Mucosa of stomach (tissue), 1 donor: ENCODE measurements at regions not wholly inside any gene's neighbourhood (a gene's known extent, or its start where the extent isn't known, plus 50 kb on each side); places are given as distances from the start of the nearest gene placed in this dataset.

Source experiments
- H3K27me3 ChIP-seq: one replicate; pipeline ENCODE4 v1.7.0; 2013; ENCODE audit warnings: mild to moderate bottlenecking, low read length; ENCODE audit not compliant: control insufficient read depth, insufficient read depth
- H3K36me3 ChIP-seq: one replicate; pipeline ENCODE4 v1.7.0; 2013; ENCODE audit warnings: low read length; ENCODE audit not compliant: control insufficient read depth, insufficient read depth
- H3K4me1 ChIP-seq: one replicate; pipeline ENCODE4 v1.7.0; 2013; ENCODE audit warnings: mild to moderate bottlenecking, low read length; ENCODE audit not compliant: control insufficient read depth, insufficient read depth
- H3K4me3 ChIP-seq: one replicate; pipeline ENCODE4 v1.7.0; 2013; ENCODE audit warnings: low read length
- H3K9ac ChIP-seq: one replicate; pipeline ENCODE4 v1.7.0; 2013; ENCODE audit warnings: mild to moderate bottlenecking, low read length, moderate library complexity
- H3K9me3 ChIP-seq: one replicate; pipeline ENCODE4 v1.7.0; 2013; ENCODE audit warnings: mild to moderate bottlenecking, low read length, moderate library complexity; ENCODE audit not compliant: control insufficient read depth
- donor health status: Pancreatic carcinoma.

DNA sequence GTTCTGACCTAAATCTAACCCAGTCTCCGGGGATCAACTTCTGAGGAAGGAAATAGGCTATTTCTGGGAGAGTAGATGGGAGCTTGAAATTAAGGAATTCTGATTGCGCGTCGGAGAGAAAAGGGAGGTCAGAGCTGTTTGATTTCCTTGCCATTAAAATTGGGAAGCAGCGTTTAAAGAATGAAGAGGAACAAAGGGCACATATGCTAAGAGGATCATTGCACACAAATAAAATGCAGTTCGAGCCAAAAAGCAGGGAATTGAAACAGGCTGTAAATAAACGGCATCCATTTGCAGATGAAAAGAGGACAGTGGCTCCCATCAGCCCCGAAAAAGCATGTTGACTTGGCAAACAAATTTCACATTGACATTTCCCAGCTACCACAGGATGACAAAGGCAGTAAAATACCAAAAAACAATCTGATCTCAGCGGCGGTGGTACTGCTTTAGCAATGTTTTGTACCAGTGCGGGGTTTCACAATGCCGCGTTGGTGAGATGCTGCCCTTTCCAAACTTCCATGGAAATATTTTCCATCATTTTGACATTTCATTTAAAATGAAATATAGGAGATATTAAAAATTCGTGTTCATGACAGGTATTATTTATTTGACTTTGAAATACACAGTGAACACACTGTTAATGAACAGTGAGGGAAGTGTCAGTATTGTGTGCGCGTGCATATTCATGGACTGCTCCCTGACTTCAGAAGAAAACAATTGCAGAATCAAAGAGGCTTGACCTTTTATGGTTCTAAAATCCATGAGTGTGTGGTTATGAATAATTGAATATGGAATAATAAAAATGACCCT lies 108.8 kb downstream of the SQOR start:
- Histone ChIP-seq H3K4me1 (no peaks in the 10 kb centered on the region), H3K27me3 (no peaks in the 10 kb centered on the region), H3K4me3 (no peak overlapping the region), H3K9ac (no peak overlapping the region), H3K36me3 (no peaks in the 10 kb centered on the region), H3K9me3 (no peaks in the 10 kb centered on the region)

DNA sequence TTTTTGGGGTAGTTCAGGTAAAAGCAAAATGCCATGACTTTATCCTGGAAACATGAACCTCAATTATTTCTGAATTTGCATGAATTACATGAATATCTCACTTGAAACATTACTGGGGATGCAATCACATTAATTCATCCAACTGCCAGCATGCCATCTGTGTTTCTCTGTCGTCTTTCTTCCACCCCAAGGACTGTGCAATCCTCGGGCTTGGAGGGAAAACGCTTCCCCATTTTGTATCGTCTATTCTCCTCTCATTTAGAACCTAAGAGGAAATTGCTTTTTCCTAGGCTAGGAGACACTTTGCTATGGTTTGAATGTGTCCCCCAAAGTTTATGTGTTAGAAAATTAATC lies 109.4 kb downstream of the SQOR start:
- H3K27me3 ChIP-seq: no peaks in the 10 kb centered on the region
- H3K4me1 ChIP-seq: no peaks in the 10 kb centered on the region
- H3K9ac ChIP-seq: no peak overlapping the region
- no peaks in the 10 kb centered on the region for H3K36me3 ChIP-seq
- H3K9me3 ChIP-seq: no peaks in the 10 kb centered on the region
- H3K4me3 ChIP-seq: no peak overlapping the region

DNA sequence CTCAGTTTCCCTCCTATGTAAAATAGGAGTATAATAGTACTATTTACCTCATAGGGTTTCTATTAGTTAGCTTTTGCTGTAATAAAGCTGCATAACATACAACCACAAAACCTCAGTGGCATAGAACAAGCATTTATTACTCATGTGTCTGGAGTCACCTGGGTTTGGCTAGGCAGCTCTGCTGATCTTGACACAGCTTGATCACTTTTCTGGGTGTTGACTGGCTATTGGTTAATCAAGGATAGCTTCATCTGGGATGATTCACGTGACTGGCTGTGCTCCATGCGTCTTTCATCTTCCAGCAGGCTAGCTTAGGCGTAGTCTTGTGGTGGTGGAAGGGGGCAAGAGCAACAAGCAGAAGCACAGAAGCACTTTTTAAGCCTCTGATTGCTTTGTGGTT lies 112.6 kb downstream of the SQOR start:
- Histone ChIP-seq H3K9ac (no peak overlapping the region), H3K4me1 (no peaks in the 10 kb centered on the region), H3K36me3 (no peaks in the 10 kb centered on the region), H3K27me3 (no peaks in the 10 kb centered on the region), H3K4me3 (no peak overlapping the region), H3K9me3 (no peaks in the 10 kb centered on the region)

DNA sequence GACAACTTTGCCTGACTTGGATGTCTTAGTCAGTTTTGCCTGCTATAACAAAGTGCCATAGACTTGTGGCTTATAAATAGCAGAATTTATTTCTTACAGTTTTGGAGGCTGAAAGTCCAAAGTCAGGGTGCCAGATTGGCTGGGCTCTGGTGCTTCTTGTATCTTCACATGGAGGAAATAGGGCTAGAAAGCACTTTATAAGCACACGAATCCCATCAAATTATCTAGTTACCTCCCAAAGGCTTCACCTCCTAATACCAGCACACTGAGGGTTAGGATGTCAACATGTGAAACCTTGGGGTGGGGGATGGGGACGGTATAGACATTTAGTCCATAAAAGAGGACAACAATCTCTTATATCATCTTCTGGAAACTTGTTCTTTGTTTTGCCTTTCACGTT lies 116.8 kb downstream of the SQOR start:
- H3K4me1 ChIP-seq: no peaks in the 10 kb centered on the region
- no peaks in the 10 kb centered on the region for H3K27me3 ChIP-seq
- H3K36me3 ChIP-seq: no peaks in the 10 kb centered on the region
- no peak overlapping the region for H3K4me3 ChIP-seq
- H3K9me3 ChIP-seq: no peaks in the 10 kb centered on the region
- no peak overlapping the region for H3K9ac ChIP-seq

DNA sequence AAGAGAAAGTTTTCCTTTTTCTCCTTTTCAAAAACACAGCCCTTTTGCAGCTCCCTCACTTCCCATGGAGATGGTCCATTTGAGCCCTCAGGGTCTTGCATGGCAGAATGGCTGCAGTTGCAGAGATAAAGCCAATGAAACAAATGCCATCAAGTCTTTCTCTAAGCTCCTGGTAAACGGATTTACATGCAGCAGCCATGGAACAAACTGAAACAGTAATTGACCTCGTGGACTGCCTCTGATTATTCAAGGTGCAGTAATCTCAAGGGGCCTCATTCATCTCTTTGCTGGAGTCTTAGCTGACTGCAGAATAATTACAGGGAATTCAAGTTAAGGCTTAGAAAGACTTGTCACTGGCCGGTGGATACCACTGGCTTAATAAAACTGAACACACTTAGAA lies 125.1 kb downstream of the SQOR start:
- no peaks in the 10 kb centered on the region for H3K4me1 ChIP-seq
- H3K27me3 ChIP-seq: no peaks in the 10 kb centered on the region

DNA sequence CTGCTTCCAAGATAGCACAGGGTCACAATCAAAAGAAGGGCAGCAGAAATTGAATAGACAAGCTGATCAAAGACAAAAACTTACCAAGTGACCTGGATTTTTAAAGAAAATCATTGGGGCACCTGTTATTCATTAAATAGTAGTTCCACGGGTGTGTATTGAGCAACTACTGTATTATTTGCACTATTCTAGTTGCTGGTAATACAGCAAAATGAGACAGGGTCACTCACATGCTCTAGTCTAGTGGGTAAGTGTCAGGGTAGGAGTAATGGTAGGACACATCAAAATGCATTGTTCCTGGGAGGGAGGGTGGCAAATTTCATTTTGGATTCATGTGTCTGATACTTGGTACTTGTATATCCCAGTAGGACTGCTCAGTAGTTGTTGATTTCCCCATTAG lies 127.9 kb downstream of the SQOR start:
- H3K36me3 ChIP-seq: no peaks in the 10 kb centered on the region
- no peaks in the 10 kb centered on the region for H3K9me3 ChIP-seq
- H3K4me3 ChIP-seq: no peak overlapping the region
- H3K27me3 ChIP-seq: no peaks in the 10 kb centered on the region
- H3K9ac ChIP-seq: no peak overlapping the region
- no peaks in the 10 kb centered on the region for H3K4me1 ChIP-seq

More for the DNA sequence above, 125.1 kb downstream of the SQOR start:
- no peaks in the 10 kb centered on the region for H3K9me3 ChIP-seq
- no peaks in the 10 kb centered on the region for H3K36me3 ChIP-seq
- no peak overlapping the region for H3K9ac ChIP-seq
- H3K4me3 ChIP-seq: no peak overlapping the region

DNA sequence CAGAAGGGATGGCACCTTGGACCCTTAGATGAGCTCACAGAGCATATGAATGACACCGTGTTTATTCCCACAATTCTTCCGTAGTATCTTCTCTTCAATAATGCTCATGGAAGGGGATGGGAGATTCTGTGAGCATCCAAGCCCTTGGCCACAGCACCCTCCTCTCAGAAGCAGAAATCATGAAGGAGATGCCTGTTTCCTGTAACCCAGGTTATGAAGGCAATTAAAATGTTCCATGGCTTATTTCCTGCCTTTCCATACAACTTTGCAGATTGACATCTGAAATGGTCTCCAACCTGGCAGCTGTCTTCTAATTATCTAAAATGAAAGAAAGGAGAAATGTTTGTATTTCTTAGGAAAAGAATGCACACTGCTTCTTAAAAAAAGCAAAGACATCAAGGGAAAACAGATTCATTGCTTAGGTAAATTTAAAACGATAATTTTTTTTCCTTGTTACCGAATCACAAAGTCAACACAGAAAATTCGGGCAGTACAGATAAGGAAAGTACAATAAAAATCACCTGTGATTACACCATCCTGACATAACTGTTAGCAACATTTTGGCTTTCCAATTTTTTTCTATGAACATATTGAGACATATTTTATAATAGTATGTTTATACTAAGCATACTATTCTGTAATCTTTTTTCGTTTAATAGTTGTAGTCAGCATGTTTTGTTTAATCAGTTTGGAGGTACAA lies 128.5 kb downstream of the SQOR start:
- H3K4me1 ChIP-seq: no peaks in the 10 kb centered on the region
- H3K4me3 ChIP-seq: no peak overlapping the region
- H3K9ac ChIP-seq: no peak overlapping the region
- H3K9me3 ChIP-seq: no peaks in the 10 kb centered on the region
- no peaks in the 10 kb centered on the region for H3K36me3 ChIP-seq
- no peaks in the 10 kb centered on the region for H3K27me3 ChIP-seq

DNA sequence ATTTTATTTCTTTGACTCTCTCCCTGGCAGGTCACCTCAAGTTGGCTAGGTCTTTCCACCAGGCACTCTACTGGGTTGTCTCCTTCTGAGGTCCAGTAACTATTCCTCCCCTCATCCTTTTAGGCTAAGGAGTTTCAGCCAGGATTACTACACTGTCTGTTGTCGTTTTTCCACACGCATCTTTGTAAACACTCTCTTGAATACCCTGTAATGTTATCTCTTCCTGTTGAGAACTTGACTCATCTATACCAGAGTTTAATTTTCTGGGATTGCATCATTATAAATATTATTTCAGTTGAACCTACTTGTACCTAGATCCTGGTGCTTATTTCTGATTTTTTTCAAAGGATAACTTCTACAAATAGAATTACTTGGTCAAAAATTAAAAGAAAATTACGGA lies 138.3 kb downstream of the SQOR start:
- Histone ChIP-seq H3K4me1 (no peaks in the 10 kb centered on the region), H3K27me3 (no peaks in the 10 kb centered on the region), H3K4me3 (no peak overlapping the region), H3K36me3 (no peaks in the 10 kb centered on the region), H3K9ac (no peak overlapping the region), H3K9me3 (no peaks in the 10 kb centered on the region)

DNA sequence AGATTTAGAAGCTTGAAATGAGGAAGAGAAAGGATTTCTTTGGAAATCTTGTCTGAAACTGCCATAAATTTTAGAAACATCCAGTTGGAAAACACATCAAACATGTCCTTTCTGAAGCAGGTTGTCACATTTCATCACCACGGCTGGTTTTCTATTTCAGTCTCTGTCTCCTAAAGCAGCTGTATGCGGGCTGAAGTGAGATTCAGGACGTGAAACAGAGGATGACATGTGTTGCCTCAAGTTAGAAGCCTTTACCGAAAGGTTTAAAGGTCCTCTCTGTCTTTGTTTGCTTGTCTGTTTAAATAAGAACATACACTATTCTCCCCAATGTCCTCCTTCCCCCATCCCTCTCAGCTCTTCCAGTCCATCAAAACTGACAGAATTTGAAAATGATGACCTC lies 141.9 kb downstream of the SQOR start:
- no peaks in the 10 kb centered on the region for H3K4me1 ChIP-seq
- no peak overlapping the region for H3K4me3 ChIP-seq
- no peaks in the 10 kb centered on the region for H3K36me3 ChIP-seq
- H3K27me3 ChIP-seq: no peaks in the 10 kb centered on the region
- H3K9ac ChIP-seq: no peak overlapping the region
- H3K9me3 ChIP-seq: no peaks in the 10 kb centered on the region

DNA sequence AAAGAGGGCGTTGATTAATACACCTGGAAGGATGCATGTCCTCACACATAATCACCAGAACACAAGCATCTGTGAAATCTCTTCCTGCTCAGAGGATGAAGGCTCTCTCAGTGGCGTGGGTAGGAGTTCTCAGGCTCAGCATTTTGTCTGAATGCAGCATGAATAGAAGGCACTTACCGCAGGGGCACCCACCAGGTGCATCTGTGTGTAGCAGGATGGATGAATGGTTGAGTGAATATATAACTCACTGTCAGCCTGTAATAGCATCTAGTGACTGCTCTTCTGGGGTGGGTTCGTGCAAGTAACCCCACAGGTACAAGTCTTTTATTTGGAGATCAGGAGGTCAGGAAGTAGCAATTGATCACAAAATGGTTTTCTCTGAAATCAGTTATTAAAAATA lies 143.0 kb downstream of the SQOR start:
- H3K9me3 ChIP-seq: no peaks in the 10 kb centered on the region
- H3K4me1 ChIP-seq: no peaks in the 10 kb centered on the region

DNA sequence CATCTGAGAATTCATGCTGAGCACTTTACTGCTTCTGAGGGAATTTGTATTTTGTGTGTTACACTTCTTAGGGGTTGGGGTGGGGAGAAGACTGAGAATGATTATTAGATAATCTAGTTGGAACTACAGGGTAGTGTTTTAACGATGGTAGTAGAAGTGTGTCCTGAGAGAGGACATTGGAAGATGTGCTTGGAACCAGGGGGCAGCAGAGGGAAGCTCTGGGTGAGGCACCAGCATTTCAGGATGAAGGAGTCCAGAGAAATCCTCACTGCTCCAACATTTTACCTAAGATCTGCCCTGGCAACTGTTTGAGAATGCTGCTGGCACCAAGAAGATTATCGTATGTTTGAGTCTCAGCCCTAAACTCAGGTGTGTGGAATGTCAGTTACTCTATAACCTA lies 145.5 kb downstream of the SQOR start:
- Histone ChIP-seq H3K9ac (no peak overlapping the region), H3K4me3 (no peak overlapping the region), H3K4me1 (no peaks in the 10 kb centered on the region), H3K9me3 (no peaks in the 10 kb centered on the region), H3K36me3 (no peaks in the 10 kb centered on the region), H3K27me3 (peaks cover 5% of the 10 kb centered on the region)

More for the DNA sequence above, 143.0 kb downstream of the SQOR start:
- Histone ChIP-seq H3K4me3 (no peak overlapping the region), H3K9ac (no peak overlapping the region), H3K27me3 (no peaks in the 10 kb centered on the region), H3K36me3 (no peaks in the 10 kb centered on the region)

DNA sequence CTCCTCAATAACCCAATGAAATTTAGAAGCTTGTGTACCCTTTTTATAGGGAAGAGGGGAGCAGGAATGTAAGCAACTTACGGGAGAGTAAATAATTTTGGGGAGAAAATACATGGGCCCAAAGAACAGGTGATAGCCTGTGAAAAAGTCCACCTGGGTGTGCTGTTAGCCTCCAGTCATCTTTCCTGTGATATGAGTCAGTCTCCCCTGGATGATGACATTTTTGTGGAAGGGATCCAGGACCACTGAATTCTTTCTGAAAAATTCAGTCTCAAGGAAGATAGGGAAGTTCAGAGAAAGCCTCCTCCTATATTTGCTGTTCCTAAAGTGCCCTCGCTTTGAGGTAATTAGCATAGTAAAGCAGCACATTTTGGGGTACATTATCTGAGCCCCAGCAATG lies 149.8 kb downstream of the SQOR start:
- no peaks in the 10 kb centered on the region for H3K36me3 ChIP-seq
- peaks cover 5% of the 10 kb centered on the region for H3K27me3 ChIP-seq
- H3K9ac ChIP-seq: no peak overlapping the region
- H3K4me3 ChIP-seq: no peak overlapping the region
- H3K9me3 ChIP-seq: no peaks in the 10 kb centered on the region
- no peaks in the 10 kb centered on the region for H3K4me1 ChIP-seq
